Mononuclear cell (primary cell): ENCODE measurements at regions not wholly inside any gene's neighbourhood (a gene's known extent, or its start where the extent isn't known, plus 50 kb on each side); places are given as distances from the start of the nearest gene placed in this dataset.

ENCODE experiments used
- H3K27me3 ChIP-seq: 2 replicates; pipeline ENCODE4 v1.6.0; 2011; ENCODE audit warnings: low read length, control low read depth; ENCODE audit not compliant: insufficient read depth
- H3K4me1 ChIP-seq: 2 replicates; pipeline ENCODE4 v1.5.1; 2011; ENCODE audit warnings: mild to moderate bottlenecking, low read length, control low read depth; ENCODE audit not compliant: insufficient read depth
- H3K4me3 ChIP-seq: 2 replicates; pipeline ENCODE4 v1.5.1; 2011; ENCODE audit warnings: mild to moderate bottlenecking, low read length, moderate library complexity
- H3K9me3 ChIP-seq: 2 replicates; pipeline ENCODE4 v1.5.1; 2011; ENCODE audit warnings: low read depth, mild to moderate bottlenecking, control low read depth, low read length

- H3K9me3 ChIP-seq = peaks cover 1% of the 10 kb centered on the region
- no peak overlapping the region for H3K4me3 ChIP-seq
- H3K27me3 ChIP-seq = no peaks in the 10 kb centered on the region
- no peaks in the 10 kb centered on the region for H3K4me1 ChIP-seq
These were observed 643.8 kb downstream of the SQOR start for GRCh38 chr15:46278486-46279090.

- no peaks in the 10 kb centered on the region for H3K4me1 ChIP-seq
These were observed 646.1 kb downstream of the SQOR start for GRCh38 chr15:46280762-46281542.

DNA sequence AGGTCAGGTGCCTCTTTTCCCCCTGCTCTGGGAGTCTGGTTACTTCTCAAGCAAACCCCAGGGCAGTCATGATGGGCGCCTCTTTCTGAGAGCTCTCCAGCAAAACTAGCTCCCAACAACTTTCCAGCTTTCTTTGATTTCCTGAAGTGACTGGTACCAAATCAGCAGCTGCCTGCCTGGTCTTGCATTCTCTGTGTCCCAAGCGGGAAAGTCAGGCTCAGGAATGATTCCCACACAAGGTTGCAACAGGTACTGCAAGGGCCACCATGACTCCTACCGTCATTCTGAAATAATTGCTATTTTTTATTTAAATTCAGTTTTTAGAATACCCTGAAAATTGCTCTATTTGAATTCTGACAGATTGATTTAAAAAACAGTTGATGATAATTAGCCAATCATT lies 658.7 kb downstream of the SQOR start:
- no peaks in the 10 kb centered on the region for H3K9me3 ChIP-seq
- H3K4me1 ChIP-seq = no peaks in the 10 kb centered on the region

More at GRCh38 chr15:46280762-46281542, 646.1 kb downstream of the SQOR start:
- H3K4me3 ChIP-seq = no peak overlapping the region
- H3K27me3 ChIP-seq = no peaks in the 10 kb centered on the region
- no peaks in the 10 kb centered on the region for H3K9me3 ChIP-seq

GRCh38 chr15:46296002-46296401 lies 661.2 kb downstream of the SQOR start:
- H3K4me3 ChIP-seq = no peak overlapping the region
- H3K4me1 ChIP-seq = no peaks in the 10 kb centered on the region
- no peaks in the 10 kb centered on the region for H3K27me3 ChIP-seq
- no peaks in the 10 kb centered on the region for H3K9me3 ChIP-seq

More for the DNA sequence above, 658.7 kb downstream of the SQOR start:
- Histone ChIP-seq H3K27me3 (no peaks in the 10 kb centered on the region), H3K4me3 (no peak overlapping the region)

- no peaks in the 10 kb centered on the region for H3K4me1 ChIP-seq
- no peak overlapping the region for H3K4me3 ChIP-seq
- H3K9me3 ChIP-seq = no peaks in the 10 kb centered on the region
- no peaks in the 10 kb centered on the region for H3K27me3 ChIP-seq
These were observed 662.0 kb downstream of the SQOR start for GRCh38 chr15:46296797-46297196.

- Histone ChIP-seq H3K27me3 (no peaks in the 10 kb centered on the region), H3K9me3 (no peaks in the 10 kb centered on the region), H3K4me1 (no peaks in the 10 kb centered on the region), H3K4me3 (no peak overlapping the region)
These were observed 662.9 kb downstream of the SQOR start for GRCh38 chr15:46297766-46298165.

DNA sequence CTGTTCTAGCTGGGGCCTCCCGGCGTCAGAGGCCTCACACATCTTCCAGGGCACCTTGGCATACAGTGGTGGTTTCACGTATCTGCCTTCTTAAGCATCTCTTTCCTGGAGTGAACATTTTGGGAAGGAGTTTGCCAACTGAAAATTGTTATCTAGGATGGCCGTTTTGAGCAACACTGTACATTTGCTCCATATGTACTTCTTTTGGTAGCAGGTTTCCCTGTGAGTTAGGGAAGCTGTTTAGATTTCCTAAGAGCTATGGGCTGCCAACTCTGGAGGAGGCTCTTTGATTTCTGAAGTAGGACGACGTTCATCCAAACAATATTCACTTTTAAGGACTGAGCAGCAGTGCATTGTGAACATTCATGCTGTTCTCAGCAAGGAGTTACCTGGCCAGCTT lies 665.9 kb downstream of the SQOR start:
- no peaks in the 10 kb centered on the region for H3K9me3 ChIP-seq
- H3K4me1 ChIP-seq = no peaks in the 10 kb centered on the region
- no peak overlapping the region for H3K4me3 ChIP-seq
- no peaks in the 10 kb centered on the region for H3K27me3 ChIP-seq

GRCh38 chr15:46301291-46301690 lies 666.5 kb downstream of the SQOR start:
- Histone ChIP-seq H3K4me3 (no peak overlapping the region), H3K9me3 (no peaks in the 10 kb centered on the region), H3K27me3 (no peaks in the 10 kb centered on the region), H3K4me1 (no peaks in the 10 kb centered on the region)

- H3K4me3 ChIP-seq = no peak overlapping the region
- H3K27me3 ChIP-seq = no peaks in the 10 kb centered on the region
- H3K9me3 ChIP-seq = no peaks in the 10 kb centered on the region
- H3K4me1 ChIP-seq = no peaks in the 10 kb centered on the region
These were observed 667.0 kb downstream of the SQOR start for GRCh38 chr15:46301826-46302225.

DNA sequence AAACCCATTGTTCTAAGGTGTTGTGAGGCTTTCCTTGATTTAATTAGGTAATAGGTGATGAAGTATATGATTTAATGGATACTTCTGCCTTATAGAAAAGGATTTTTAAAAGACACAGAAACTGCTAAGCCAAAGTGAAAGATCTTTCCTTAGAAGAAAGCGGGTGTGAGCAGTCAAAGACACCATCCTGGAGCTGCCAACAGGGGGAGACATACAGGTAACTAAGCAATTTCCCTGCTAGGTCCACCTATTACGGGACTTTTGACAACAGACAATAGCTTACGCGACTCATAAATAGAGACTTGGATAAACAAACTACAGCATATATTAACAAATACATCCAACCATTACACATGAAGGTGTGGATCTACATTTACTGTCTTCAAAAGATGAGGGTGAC lies 669.5 kb downstream of the SQOR start:
- Histone ChIP-seq H3K4me1 (no peaks in the 10 kb centered on the region), H3K27me3 (no peaks in the 10 kb centered on the region), H3K4me3 (no peak overlapping the region), H3K9me3 (no peaks in the 10 kb centered on the region)

DNA sequence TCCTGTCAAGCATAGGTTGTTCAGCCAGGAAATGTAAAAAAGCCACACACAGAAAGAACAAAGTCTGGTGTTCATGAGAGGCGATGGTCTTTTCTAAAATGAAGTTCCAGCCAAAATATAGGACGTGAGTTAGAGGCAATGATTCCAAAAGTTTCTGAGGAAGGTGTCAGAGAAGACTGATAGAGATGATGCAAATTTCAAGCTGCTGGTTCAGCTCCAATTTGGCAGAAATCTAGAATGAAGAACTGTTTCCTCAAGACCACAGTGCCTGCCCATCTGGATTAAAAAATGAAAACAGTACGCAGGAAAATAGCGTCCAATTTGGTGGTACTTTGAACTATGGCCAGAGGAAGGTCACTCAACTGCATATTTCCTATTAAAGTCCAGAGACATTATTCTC lies 672.9 kb downstream of the SQOR start:
- Histone ChIP-seq H3K27me3 (no peaks in the 10 kb centered on the region), H3K4me1 (no peaks in the 10 kb centered on the region), H3K9me3 (no peaks in the 10 kb centered on the region), H3K4me3 (no peak overlapping the region)

DNA sequence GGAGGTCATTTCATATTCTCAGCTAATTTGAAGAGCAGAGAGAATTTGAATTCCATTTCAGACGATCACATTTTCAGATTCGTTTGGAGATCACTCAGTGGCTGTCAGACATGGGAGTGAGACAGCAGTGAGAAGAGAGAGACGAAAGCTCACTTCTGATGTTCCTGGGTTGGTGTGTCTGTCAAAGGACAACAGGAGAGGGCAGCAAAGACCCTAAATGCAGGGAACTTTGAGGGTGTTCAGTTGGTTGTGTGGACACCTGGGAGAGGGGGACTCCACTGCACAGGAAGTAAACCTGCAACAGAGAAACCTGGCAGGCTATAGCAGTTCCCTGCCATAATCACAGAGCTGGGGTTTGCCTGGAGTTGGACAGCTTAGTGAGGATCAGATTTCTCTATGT lies 675.1 kb downstream of the SQOR start:
- Histone ChIP-seq H3K4me1 (no peaks in the 10 kb centered on the region), H3K27me3 (no peaks in the 10 kb centered on the region), H3K4me3 (no peak overlapping the region), H3K9me3 (no peaks in the 10 kb centered on the region)

- Histone ChIP-seq H3K27me3 (no peaks in the 10 kb centered on the region), H3K4me3 (no peak overlapping the region), H3K9me3 (no peaks in the 10 kb centered on the region), H3K4me1 (no peaks in the 10 kb centered on the region)
These were observed 677.4 kb downstream of the SQOR start for GRCh38 chr15:46312133-46312740.

DNA sequence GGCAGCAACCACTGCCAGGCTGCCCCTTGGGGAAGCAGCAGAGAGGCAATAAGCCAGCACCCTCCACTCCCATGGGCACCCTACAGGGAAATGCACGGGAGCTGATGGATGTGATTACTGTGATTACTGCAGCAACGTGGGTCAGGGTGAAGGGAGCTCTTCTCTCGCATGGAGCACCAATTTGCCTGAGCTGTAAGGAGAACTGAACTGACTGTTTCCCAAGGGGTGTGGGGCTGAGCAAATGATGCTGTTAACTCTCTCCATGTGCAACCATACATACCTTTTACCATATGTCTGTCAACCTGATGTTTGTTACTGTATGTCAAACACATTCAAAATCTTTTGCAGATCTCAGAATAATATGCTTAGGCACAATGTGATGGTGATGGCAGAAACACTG lies 680.6 kb downstream of the SQOR start:
- Histone ChIP-seq H3K4me1 (no peaks in the 10 kb centered on the region), H3K9me3 (no peaks in the 10 kb centered on the region), H3K4me3 (no peak overlapping the region), H3K27me3 (no peaks in the 10 kb centered on the region)

GRCh38 chr15:46316024-46316423 lies 681.2 kb downstream of the SQOR start:
- Histone ChIP-seq H3K4me3 (no peak overlapping the region), H3K27me3 (no peaks in the 10 kb centered on the region), H3K9me3 (no peaks in the 10 kb centered on the region), H3K4me1 (no peaks in the 10 kb centered on the region)
